GM23338 (cell line): ENCODE measurements at regions not wholly inside any gene's neighbourhood (a gene's known extent, or its start where the extent isn't known, plus 50 kb on each side); places are given as distances from the start of the nearest gene placed in this dataset.

ENCODE experiments used
- ATAC-seq: fragments of 200-7000 bp; cut with Tn5 transposase; 3 replicates; pipeline ENCODE4 v1.9.1; 2020
- DNase-seq: peaks from one replicate; pipeline ENCODE4 v3.0.0-alpha.2; 2015; ENCODE audit warnings: low spot score
- H2AFZ ChIP-seq: fragments of 200-600 bp; sonication (generic); 2 replicates; pipeline ENCODE4 v1.8.0; 2016; ENCODE audit warnings: antibody characterized with exemption, mild to moderate bottlenecking, moderate library complexity
- H3F3A ChIP-seq: fragments of 200-600 bp; sonication (generic); replicated peaks from 2 replicates; pipeline ENCODE4 v1.8.0; 2017; ENCODE audit warnings: antibody characterized with exemption, mixed run types, low read depth
- H3K27ac ChIP-seq: fragments of 200-600 bp; sonication (generic); 2 replicates; pipeline ENCODE4 v1.6.1; 2016; ENCODE audit warnings: low read depth
- H3K27me3 ChIP-seq: fragments of 200-600 bp; sonication (generic); 2 replicates; pipeline ENCODE4 v1.8.0; 2016; ENCODE audit warnings: mild to moderate bottlenecking, mixed run types, moderate library complexity; ENCODE audit not compliant: insufficient read depth
- H3K36me3 ChIP-seq: fragments of 200-600 bp; sonication (generic); 2 replicates; pipeline ENCODE4 v1.8.0; 2016; ENCODE audit warnings: mild to moderate bottlenecking; ENCODE audit not compliant: insufficient read depth
- H3K4me1 ChIP-seq: fragments of 200-600 bp; sonication (generic); 2 replicates; pipeline ENCODE4 v1.8.0; 2016; ENCODE audit warnings: mild to moderate bottlenecking, moderate library complexity; ENCODE audit not compliant: insufficient read depth
- H3K4me2 ChIP-seq: fragments of 200-600 bp; sonication (generic); 2 replicates; pipeline ENCODE4 v1.7.1; 2017; ENCODE audit warnings: mixed run types
- H3K4me3 ChIP-seq: fragments of 200-600 bp; sonication (generic); 2 replicates; pipeline ENCODE4 v1.6.1; 2016; ENCODE audit warnings: mixed run types
- H3K79me2 ChIP-seq: fragments of 200-600 bp; sonication (generic); replicated peaks from 2 replicates; pipeline ENCODE4 v1.8.0; 2017; ENCODE audit warnings: mild to moderate bottlenecking; ENCODE audit not compliant: insufficient read depth
- H3K9me2 ChIP-seq: fragments of 200-600 bp; sonication (generic); 2 replicates; pipeline ENCODE4 v1.8.0; 2017; ENCODE audit not compliant: insufficient read depth
- H4K20me1 ChIP-seq: fragments of 200-600 bp; sonication (generic); replicated peaks from 2 replicates; pipeline ENCODE4 v1.8.0; 2017; ENCODE audit warnings: mild to moderate bottlenecking; ENCODE audit not compliant: insufficient read depth
- H3K27ac Mint-ChIP-seq: 2 replicates; pipeline ENCODE4 v1.8.0; 2020; ENCODE audit warnings: inconsistent platforms, mild to moderate bottlenecking, moderate library complexity, mixed read lengths
- H3K27me3 Mint-ChIP-seq: 3 replicates; pipeline ENCODE4 v1.8.0; 2022; ENCODE audit warnings: low read depth, mild to moderate bottlenecking, moderate library complexity, mixed read lengths, inconsistent platforms; ENCODE audit not compliant: insufficient read depth, poor library complexity
- H3K36me3 Mint-ChIP-seq: 3 replicates; pipeline ENCODE4 v1.8.0; 2021; ENCODE audit warnings: low read depth, mild to moderate bottlenecking, inconsistent platforms, moderate library complexity, mixed read lengths
- H3K4me1 Mint-ChIP-seq: 3 replicates; pipeline ENCODE4 v1.8.0; 2020; ENCODE audit warnings: mild to moderate bottlenecking, inconsistent platforms, mixed read lengths
- H3K4me3 Mint-ChIP-seq: 3 replicates; pipeline ENCODE4 v1.8.0; 2021; ENCODE audit warnings: moderate library complexity, mild to moderate bottlenecking, inconsistent platforms, mixed read lengths
- H3K9me3 Mint-ChIP-seq: 3 replicates; pipeline ENCODE4 v1.8.0; 2020; ENCODE audit warnings: moderate library complexity, mild to moderate bottlenecking, inconsistent platforms, mixed read lengths
- CREB1 ChIP-seq: fragments of 250-450 bp; sonication (Bioruptor Pico); IDR thresholded peaks from 2 replicates; pipeline ENCODE4 v1.5.0; 2020; ENCODE audit warnings: low read depth, mild to moderate bottlenecking, moderate library complexity
- ETS1 ChIP-seq: IDR thresholded peaks from 2 replicates; pipeline ENCODE4 v1.6.1; 2016; ENCODE audit warnings: antibody characterized with exemption
- EZH2 ChIP-seq: fragments of 200-600 bp; sonication (generic); IDR thresholded peaks from one replicate; pipeline ENCODE4 v1.8.0; 2017; ENCODE audit warnings: antibody characterized with exemption, mild to moderate bottlenecking, low read depth; ENCODE audit not compliant: unreplicated experiment
- EZH2phosphoT487 ChIP-seq: fragments of 200-600 bp; sonication (generic); IDR thresholded peaks from one replicate; pipeline ENCODE4 v1.8.1; 2018; ENCODE audit warnings: antibody characterized with exemption; ENCODE audit not compliant: unreplicated experiment
- JUNB ChIP-seq: IDR thresholded peaks from one replicate; pipeline ENCODE4 v1.6.1; 2016; ENCODE audit warnings: antibody characterized with exemption; ENCODE audit not compliant: unreplicated experiment
- NANOG ChIP-seq: IDR thresholded peaks from 2 replicates; pipeline ENCODE4 v1.6.1; 2016; ENCODE audit warnings: antibody characterized with exemption, borderline replicate concordance
- ZNF114 ChIP-seq: fragments of 250-450 bp; sonication (Bioruptor Pico); IDR thresholded peaks from 2 replicates; pipeline ENCODE4 v1.5.0; 2020; ENCODE audit warnings: mild to moderate bottlenecking, moderate library complexity
- ZNF331 ChIP-seq: fragments of 250-450 bp; sonication (Bioruptor Pico); IDR thresholded peaks from 2 replicates; pipeline ENCODE4 v1.5.0; 2020; ENCODE audit warnings: low read depth, mild to moderate bottlenecking, moderate library complexity
- TF ChIP-seq, protein P1 (sequence below): IDR thresholded peaks from one replicate; pipeline ENCODE4 v1.6.1; 2018; ENCODE audit warnings: antibody characterized with exemption; ENCODE audit not compliant: unreplicated experiment
- TF ChIP-seq, protein P2 (sequence below), 2 experiments: fragments of 200-600 bp in 1 of 2; sonication (generic) in 1 of 2; conservative IDR thresholded peaks; 2 replicates each; pipeline versions ENCODE4 v1.5.1 to v1.6.1; 2016 to 2017; ENCODE audit warnings: antibody characterized with exemption in 2 of 2, low read depth in 2 of 2, mild to moderate bottlenecking in 2 of 2, moderate library complexity in 1 of 2

DNA sequence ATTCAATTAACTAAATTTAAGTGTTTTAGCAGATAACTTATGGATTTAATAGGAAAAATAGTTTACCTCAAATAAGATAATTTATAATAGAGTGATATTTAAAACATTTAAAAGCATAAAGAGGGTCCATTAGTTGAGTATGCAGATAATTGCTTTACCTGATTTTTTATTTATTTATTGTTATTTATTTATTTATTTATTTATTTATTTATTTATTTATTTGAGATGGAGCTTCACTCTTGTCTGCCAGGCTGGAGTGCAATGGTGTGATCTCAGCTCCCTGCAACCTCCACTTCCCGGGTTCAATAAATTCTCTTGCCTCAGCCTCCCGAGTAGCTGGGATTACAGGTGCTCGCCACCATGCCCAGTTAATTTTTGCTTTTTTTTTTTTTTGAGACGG lies 982.9 kb downstream of the TFAP2A start (continued):
- TF ChIP-seq CREB1 (CRISPR knock-in tag) = no peak
- no peak for TF ChIP-seq ZNF114
- no peak for TF ChIP-seq EZH2

- H3K27ac ChIP-seq = no peak overlapping the region
- DNase-seq (no peak), ATAC-seq (no peak)
- H3K36me3 ChIP-seq = no peaks in the 10 kb centered on the region
- Mint-ChIP-seq H3K4me3 (no peak overlapping the region), H3K9me3 (peaks cover 3% of the 10 kb centered on the region; the same call in 2 of the 3 replicates), H3K27ac (no peak overlapping the region), H3K27me3 (no peaks in the 10 kb centered on the region), H3K36me3 (no peaks in the 10 kb centered on the region), H3K4me1 (peaks cover 14% of the 10 kb centered on the region)
- peaks cover 8% of the 10 kb centered on the region; the same call in 1 of the 2 replicates for H3K4me1 ChIP-seq
- H3K4me3 ChIP-seq = no peak overlapping the region
- H3K4me2 ChIP-seq = no peak overlapping the region
- H3K9me2 ChIP-seq = no peaks in the 10 kb centered on the region
- H3F3A ChIP-seq = no peaks in the 10 kb centered on the region
- TF ChIP-seq ETS1 (no peak), ZNF114 (no peak), JUNB (no peak), NANOG (no peak), EZH2phosphoT487 (no peak)
- TF ChIP-seq, protein P1, sequence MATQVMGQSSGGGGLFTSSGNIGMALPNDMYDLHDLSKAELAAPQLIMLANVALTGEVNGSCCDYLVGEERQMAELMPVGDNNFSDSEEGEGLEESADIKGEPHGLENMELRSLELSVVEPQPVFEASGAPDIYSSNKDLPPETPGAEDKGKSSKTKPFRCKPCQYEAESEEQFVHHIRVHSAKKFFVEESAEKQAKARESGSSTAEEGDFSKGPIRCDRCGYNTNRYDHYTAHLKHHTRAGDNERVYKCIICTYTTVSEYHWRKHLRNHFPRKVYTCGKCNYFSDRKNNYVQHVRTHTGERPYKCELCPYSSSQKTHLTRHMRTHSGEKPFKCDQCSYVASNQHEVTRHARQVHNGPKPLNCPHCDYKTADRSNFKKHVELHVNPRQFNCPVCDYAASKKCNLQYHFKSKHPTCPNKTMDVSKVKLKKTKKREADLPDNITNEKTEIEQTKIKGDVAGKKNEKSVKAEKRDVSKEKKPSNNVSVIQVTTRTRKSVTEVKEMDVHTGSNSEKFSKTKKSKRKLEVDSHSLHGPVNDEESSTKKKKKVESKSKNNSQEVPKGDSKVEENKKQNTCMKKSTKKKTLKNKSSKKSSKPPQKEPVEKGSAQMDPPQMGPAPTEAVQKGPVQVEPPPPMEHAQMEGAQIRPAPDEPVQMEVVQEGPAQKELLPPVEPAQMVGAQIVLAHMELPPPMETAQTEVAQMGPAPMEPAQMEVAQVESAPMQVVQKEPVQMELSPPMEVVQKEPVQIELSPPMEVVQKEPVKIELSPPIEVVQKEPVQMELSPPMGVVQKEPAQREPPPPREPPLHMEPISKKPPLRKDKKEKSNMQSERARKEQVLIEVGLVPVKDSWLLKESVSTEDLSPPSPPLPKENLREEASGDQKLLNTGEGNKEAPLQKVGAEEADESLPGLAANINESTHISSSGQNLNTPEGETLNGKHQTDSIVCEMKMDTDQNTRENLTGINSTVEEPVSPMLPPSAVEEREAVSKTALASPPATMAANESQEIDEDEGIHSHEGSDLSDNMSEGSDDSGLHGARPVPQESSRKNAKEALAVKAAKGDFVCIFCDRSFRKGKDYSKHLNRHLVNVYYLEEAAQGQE = no peak
- no peak overlapping the region for H2AFZ ChIP-seq
- H3K27me3 ChIP-seq = no peaks in the 10 kb centered on the region
- no peaks in the 10 kb centered on the region for H4K20me1 ChIP-seq
- H3K79me2 ChIP-seq = no peaks in the 10 kb centered on the region
These were observed 986.3 kb downstream of the TFAP2A start for GRCh38 chr6:9428421-9429172.

- H3K27ac ChIP-seq = no peak overlapping the region
- no peaks in the 10 kb centered on the region for H3K36me3 ChIP-seq
- TF ChIP-seq EZH2 (no peak), ETS1 (no peak), ZNF331 (CRISPR knock-in tag) (no peak)
- TF ChIP-seq, protein P2, sequence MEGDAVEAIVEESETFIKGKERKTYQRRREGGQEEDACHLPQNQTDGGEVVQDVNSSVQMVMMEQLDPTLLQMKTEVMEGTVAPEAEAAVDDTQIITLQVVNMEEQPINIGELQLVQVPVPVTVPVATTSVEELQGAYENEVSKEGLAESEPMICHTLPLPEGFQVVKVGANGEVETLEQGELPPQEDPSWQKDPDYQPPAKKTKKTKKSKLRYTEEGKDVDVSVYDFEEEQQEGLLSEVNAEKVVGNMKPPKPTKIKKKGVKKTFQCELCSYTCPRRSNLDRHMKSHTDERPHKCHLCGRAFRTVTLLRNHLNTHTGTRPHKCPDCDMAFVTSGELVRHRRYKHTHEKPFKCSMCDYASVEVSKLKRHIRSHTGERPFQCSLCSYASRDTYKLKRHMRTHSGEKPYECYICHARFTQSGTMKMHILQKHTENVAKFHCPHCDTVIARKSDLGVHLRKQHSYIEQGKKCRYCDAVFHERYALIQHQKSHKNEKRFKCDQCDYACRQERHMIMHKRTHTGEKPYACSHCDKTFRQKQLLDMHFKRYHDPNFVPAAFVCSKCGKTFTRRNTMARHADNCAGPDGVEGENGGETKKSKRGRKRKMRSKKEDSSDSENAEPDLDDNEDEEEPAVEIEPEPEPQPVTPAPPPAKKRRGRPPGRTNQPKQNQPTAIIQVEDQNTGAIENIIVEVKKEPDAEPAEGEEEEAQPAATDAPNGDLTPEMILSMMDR (conservative IDR thresholded peaks at IDR 0.05; ENCODE audit: low read depth in 2 of 2) = no peak
- no peaks in the 10 kb centered on the region for H3K36me3 Mint-ChIP-seq
- ATAC-seq (no peak), DNase-seq (no peak)
- H3K27ac Mint-ChIP-seq = no peak overlapping the region
- H3K79me2 ChIP-seq = no peaks in the 10 kb centered on the region
- H3K4me3 ChIP-seq = no peak overlapping the region
- no peak overlapping the region for H3K4me2 ChIP-seq
- H4K20me1 ChIP-seq = no peaks in the 10 kb centered on the region
- H3K4me1 Mint-ChIP-seq = peaks cover 21% of the 10 kb centered on the region
- H3K4me1 ChIP-seq = peaks cover 8% of the 10 kb centered on the region; the same call in 1 of the 2 replicates
- peaks cover 2% of the 10 kb centered on the region for H3K27me3 Mint-ChIP-seq
- no peaks in the 10 kb centered on the region for H3K9me2 ChIP-seq
- no peak overlapping the region for H2AFZ ChIP-seq
- no peak overlapping the region for H3K4me3 Mint-ChIP-seq
- H3F3A ChIP-seq = no peaks in the 10 kb centered on the region
- H3K27me3 ChIP-seq = no peaks in the 10 kb centered on the region
- no peaks in the 10 kb centered on the region for H3K9me3 Mint-ChIP-seq
These were observed 986.8 kb upstream of the SLC35B3 start for GRCh38 chr6:9422138-9422537.
